ENCODE measurements at regions not wholly inside any gene's neighbourhood (a gene's known extent, or its start where the extent isn't known, plus 50 kb on each side); places are given as distances from the start of the nearest gene placed in this dataset.
"Not testable (repeated sequence)": the region's sequence is repeated elsewhere in the genome, so short reads cannot be mapped to it uniquely, and the experiment has no call there.

- H3K4me3 ChIP-seq (ENCODE audit: low read length in 2 of 2); H3K27ac Mint-ChIP-seq; H3K27me3 ChIP-seq (ENCODE audit: insufficient read depth, low read length); H3K9me3 ChIP-seq (ENCODE audit: control insufficient read depth in 1 of 2, low read length in 2 of 2); H3K4me1 ChIP-seq (ENCODE audit: insufficient read depth, low read length); H3K9me3 Mint-ChIP-seq; DNase-seq; H3K27ac ChIP-seq (ENCODE audit: low read depth, low read length); H3K4me3 Mint-ChIP-seq; H3K27me3 Mint-ChIP-seq; H3K36me3 ChIP-seq (ENCODE audit: insufficient read depth, low read length); H3K4me1 Mint-ChIP-seq; H3K36me3 Mint-ChIP-seq; CTCF ChIA-PET (ENCODE audit: partially characterized antibody); intact Hi-C loops (cut with micrococcal nuclease); POLR2A ChIA-PET (ENCODE audit: partially characterized antibody): not testable (repeated sequence)
These were observed 82.9 kb downstream of the ARHGAP11B start for GRCh38 chr15:30708809-30709208.

- H3K36me3 ChIP-seq (ENCODE audit: insufficient read depth, low read length); H3K36me3 Mint-ChIP-seq; H3K27me3 ChIP-seq (ENCODE audit: insufficient read depth, low read length); H3K4me3 ChIP-seq (ENCODE audit: low read length in 2 of 2); CTCF ChIA-PET (ENCODE audit: partially characterized antibody); H3K9me3 ChIP-seq (ENCODE audit: control insufficient read depth in 1 of 2, low read length in 2 of 2); H3K27ac ChIP-seq (ENCODE audit: low read depth, low read length); H3K9me3 Mint-ChIP-seq; H3K27me3 Mint-ChIP-seq; DNase-seq; intact Hi-C loops (cut with micrococcal nuclease); H3K4me3 Mint-ChIP-seq; POLR2A ChIA-PET (ENCODE audit: partially characterized antibody); H3K4me1 ChIP-seq (ENCODE audit: insufficient read depth, low read length): not testable (repeated sequence)
- Mint-ChIP-seq H3K4me1 (peaks cover 0 to 10% (median 3%) of the 10 kb centered on the region in 4 donors), H3K27ac (peak overlapping the region in 1 of 7 donors; percentile 85)
These were observed 92.2 kb downstream of the ARHGAP11B start for GRCh38 chr15:30718038-30718643.

- H3K36me3 Mint-ChIP-seq; H3K27ac ChIP-seq (ENCODE audit: low read depth, low read length); intact Hi-C loops (cut with micrococcal nuclease); H3K36me3 ChIP-seq (ENCODE audit: insufficient read depth, low read length); H3K27me3 ChIP-seq (ENCODE audit: insufficient read depth, low read length); CTCF ChIA-PET (ENCODE audit: partially characterized antibody); H3K4me1 ChIP-seq (ENCODE audit: insufficient read depth, low read length); H3K27me3 Mint-ChIP-seq; DNase-seq; H3K9me3 ChIP-seq (ENCODE audit: control insufficient read depth in 1 of 2, low read length in 2 of 2); H3K4me1 Mint-ChIP-seq; H3K4me3 ChIP-seq (ENCODE audit: low read length in 2 of 2); H3K4me3 Mint-ChIP-seq; POLR2A ChIA-PET (ENCODE audit: partially characterized antibody); H3K9me3 Mint-ChIP-seq: not testable (repeated sequence)
- peak overlapping the region in 1 of 7 donors; percentile 78 for H3K27ac Mint-ChIP-seq
These were observed 93.4 kb downstream of the ARHGAP11B start for GRCh38 chr15:30719363-30719762.

GRCh38 chr15:30720825-30721224 is 94.9 kb downstream of the ARHGAP11B start:
- intact Hi-C loops (cut with micrococcal nuclease); DNase-seq; H3K27ac ChIP-seq (ENCODE audit: low read depth, low read length); H3K36me3 Mint-ChIP-seq; POLR2A ChIA-PET (ENCODE audit: partially characterized antibody); H3K9me3 Mint-ChIP-seq; H3K27ac Mint-ChIP-seq; H3K4me1 ChIP-seq (ENCODE audit: insufficient read depth, low read length); H3K36me3 ChIP-seq (ENCODE audit: insufficient read depth, low read length); H3K9me3 ChIP-seq (ENCODE audit: control insufficient read depth in 1 of 2, low read length in 2 of 2); H3K4me3 Mint-ChIP-seq; CTCF ChIA-PET (ENCODE audit: partially characterized antibody); H3K27me3 ChIP-seq (ENCODE audit: insufficient read depth, low read length); H3K4me1 Mint-ChIP-seq; H3K27me3 Mint-ChIP-seq; H3K4me3 ChIP-seq (ENCODE audit: low read length in 2 of 2): not testable (repeated sequence)

GRCh38 chr15:30721529-30721928 is 95.6 kb downstream of the ARHGAP11B start:
- H3K27me3 Mint-ChIP-seq; DNase-seq; H3K36me3 ChIP-seq (ENCODE audit: insufficient read depth, low read length); H3K4me3 ChIP-seq (ENCODE audit: low read length in 2 of 2); CTCF ChIA-PET (ENCODE audit: partially characterized antibody); H3K9me3 Mint-ChIP-seq; H3K27me3 ChIP-seq (ENCODE audit: insufficient read depth, low read length); H3K27ac ChIP-seq (ENCODE audit: low read depth, low read length); H3K9me3 ChIP-seq (ENCODE audit: control insufficient read depth in 1 of 2, low read length in 2 of 2); intact Hi-C loops (cut with micrococcal nuclease); H3K4me1 Mint-ChIP-seq; H3K27ac Mint-ChIP-seq; H3K4me1 ChIP-seq (ENCODE audit: insufficient read depth, low read length); H3K4me3 Mint-ChIP-seq; POLR2A ChIA-PET (ENCODE audit: partially characterized antibody): not testable (repeated sequence)
- peaks cover 3 to 14% of the 10 kb centered on the region in 2 donors for H3K36me3 Mint-ChIP-seq

- H3K4me3 Mint-ChIP-seq; DNase-seq; POLR2A ChIA-PET (ENCODE audit: partially characterized antibody); intact Hi-C loops (cut with micrococcal nuclease); H3K4me1 ChIP-seq (ENCODE audit: insufficient read depth, low read length); H3K36me3 ChIP-seq (ENCODE audit: insufficient read depth, low read length); H3K4me3 ChIP-seq (ENCODE audit: low read length in 2 of 2); H3K9me3 ChIP-seq (ENCODE audit: control insufficient read depth in 1 of 2, low read length in 2 of 2); H3K27ac ChIP-seq (ENCODE audit: low read depth, low read length); CTCF ChIA-PET (ENCODE audit: partially characterized antibody); H3K4me1 Mint-ChIP-seq; H3K27me3 Mint-ChIP-seq; H3K27me3 ChIP-seq (ENCODE audit: insufficient read depth, low read length); H3K9me3 Mint-ChIP-seq: not testable (repeated sequence)
- peaks cover 1 to 14% of the 10 kb centered on the region in 2 donors for H3K36me3 Mint-ChIP-seq
- H3K27ac Mint-ChIP-seq, result peak overlapping the region in 1 of 7 donors; percentile 39
These were observed 97.7 kb downstream of the ARHGAP11B start for GRCh38 chr15:30723540-30724175.

- H3K27ac ChIP-seq (ENCODE audit: low read depth, low read length); DNase-seq; H3K4me1 ChIP-seq (ENCODE audit: insufficient read depth, low read length); H3K9me3 Mint-ChIP-seq; H3K9me3 ChIP-seq (ENCODE audit: control insufficient read depth in 1 of 2, low read length in 2 of 2); H3K36me3 ChIP-seq (ENCODE audit: insufficient read depth, low read length); H3K27me3 ChIP-seq (ENCODE audit: insufficient read depth, low read length); H3K4me3 ChIP-seq (ENCODE audit: low read length in 2 of 2); H3K27me3 Mint-ChIP-seq; H3K4me3 Mint-ChIP-seq; H3K4me1 Mint-ChIP-seq; CTCF ChIA-PET (ENCODE audit: partially characterized antibody); H3K27ac Mint-ChIP-seq; POLR2A ChIA-PET (ENCODE audit: partially characterized antibody): not testable (repeated sequence)
- peaks cover 10 to 24% of the 10 kb centered on the region in 2 donors for H3K36me3 Mint-ChIP-seq
- intact Hi-C loops (cut with micrococcal nuclease), result loop anchor here (10.0 kb wide), 1 partner anchor 945 kb away; no protein-coding TSS in a partner anchor
These were observed 104.1 kb downstream of the ARHGAP11B start for GRCh38 chr15:30729880-30730590.
